KG1 (cell line): ENCODE measurements at regions not wholly inside any gene's neighbourhood (a gene's known extent, or its start where the extent isn't known, plus 50 kb on each side); places are given as distances from the start of the nearest gene placed in this dataset.
A peak's percentile ranks its signal among the peaks of the same experiment; 100 is the strongest.

Source experiments
- DNase-seq: peaks from one replicate; lab custom pipeline; 2025; lab: John Stamatoyannopoulos, UW

DNA sequence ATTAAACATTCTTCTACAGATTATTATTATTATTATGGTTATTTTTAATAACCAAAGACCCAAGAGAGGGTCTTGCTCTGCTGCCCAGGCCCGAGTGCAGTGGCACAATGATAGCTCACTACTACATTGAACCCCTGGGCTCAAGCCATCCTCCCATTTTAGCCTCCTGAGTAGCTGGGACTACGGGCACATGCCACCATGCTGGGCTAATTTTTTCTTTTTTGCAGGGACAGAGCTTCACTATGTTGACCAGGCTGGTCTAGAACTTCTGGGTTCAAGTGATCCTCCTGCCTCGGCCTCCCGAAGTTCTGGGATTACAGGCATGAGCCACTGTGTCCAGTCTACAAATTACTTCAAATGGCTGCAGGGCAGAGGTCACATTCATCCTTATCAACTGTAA lies 179.8 kb downstream of the KCNRG start:
- DNase-seq, result no peak

- no peak for DNase-seq
Observed at GRCh38 chr13:50196118-50196517, 180.9 kb downstream of the KCNRG start.

DNA sequence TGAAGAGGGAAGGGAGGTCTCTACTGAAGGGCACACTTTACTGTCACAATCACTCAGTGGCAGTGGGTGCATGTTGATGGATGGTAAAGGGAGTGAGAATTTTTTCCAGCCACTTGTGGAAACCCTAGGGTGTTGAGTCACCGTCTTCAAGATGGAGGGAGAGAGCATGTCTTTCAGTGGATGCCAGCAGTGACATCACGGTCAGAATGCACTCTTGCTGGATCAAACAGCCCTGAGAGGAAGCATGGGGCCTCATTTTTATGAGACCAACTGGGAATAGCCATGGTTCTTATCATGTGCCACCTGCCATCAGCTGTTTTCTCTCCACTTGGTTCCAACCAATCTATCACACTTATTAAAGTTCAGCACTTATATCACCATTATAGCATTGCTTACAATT lies 182.5 kb downstream of the KCNRG start:
- no peak for DNase-seq

DNA sequence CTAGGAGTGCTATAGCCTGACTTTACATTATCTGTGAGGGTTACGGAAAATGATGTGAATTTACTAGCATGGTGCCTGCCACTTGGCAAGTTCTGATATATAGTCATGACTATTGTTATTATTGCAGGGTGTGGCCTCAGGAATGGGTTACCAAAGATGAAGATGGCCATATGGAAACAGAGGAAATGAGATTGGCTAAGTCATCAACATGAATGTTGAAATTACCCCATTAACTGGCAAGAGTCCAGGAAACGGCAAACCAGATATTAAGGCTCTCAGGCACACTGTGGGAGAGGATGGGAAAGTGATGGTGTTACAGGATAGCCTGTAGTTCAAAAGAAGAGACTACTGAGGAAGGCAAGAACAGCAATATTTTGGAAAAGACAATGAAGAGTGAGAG lies 183.3 kb downstream of the KCNRG start:
- DNase-seq, result no peak

DNA sequence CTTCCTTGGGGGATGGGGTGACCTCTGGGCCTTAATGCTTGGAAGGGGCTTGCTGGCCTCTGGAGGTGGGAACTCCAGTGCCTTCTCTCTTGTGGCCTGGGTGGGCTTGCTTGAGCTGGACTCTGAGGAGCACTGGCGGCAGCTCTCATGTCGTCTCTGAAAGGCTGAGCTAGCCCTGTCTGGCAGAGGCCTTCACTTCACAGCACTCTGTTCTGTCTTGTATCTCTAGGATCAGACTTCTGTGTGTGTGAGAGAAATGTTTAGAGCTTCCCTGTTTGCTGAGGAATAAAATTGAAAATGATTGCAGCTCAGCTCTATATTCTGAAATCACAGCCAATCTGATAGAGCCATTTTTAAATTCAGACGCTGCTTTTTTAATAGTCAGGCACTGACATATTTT lies 185.3 kb downstream of the KCNRG start:
- no peak for DNase-seq

- DNase-seq, result no peak
Observed at GRCh38 chr13:50200988-50201387, 185.7 kb downstream of the KCNRG start.

- no peak for DNase-seq
Observed at GRCh38 chr13:50202485-50202884, 187.2 kb downstream of the KCNRG start.

DNA sequence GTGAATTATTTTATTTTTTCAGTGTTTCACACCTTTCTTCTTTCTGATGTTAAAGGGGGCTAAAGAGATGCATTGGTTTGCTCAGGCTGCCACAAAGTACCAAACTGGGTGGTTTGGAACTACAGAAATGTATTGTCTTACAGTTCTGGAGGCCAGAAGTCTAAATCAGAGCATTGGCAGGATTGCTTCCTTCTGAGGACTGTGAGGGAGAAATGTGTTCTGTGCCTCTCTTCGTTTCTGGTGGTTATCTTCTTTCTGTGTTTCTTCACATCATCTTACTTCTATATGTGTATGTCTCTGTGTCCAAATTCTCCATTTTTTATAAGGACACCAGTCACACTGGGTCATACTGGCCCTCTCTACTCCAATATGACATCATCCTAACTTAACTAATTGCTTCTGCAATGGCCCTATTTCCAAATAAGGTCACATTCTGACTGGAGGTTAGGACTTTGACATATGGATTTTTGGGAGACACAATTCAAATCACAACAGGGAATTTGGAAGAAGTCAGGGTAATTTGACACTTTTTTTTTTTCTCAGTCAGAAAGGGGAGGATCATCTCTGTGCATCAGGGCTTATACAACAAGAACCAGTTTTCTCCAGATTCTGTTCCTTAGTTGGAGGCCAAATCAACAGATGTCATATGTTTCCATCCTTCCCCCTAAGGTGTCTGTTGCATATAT lies 188.2 kb downstream of the KCNRG start:
- no peak for DNase-seq

GRCh38 chr13:50205581-50205980 lies 190.3 kb downstream of the KCNRG start:
- no peak for DNase-seq

DNA sequence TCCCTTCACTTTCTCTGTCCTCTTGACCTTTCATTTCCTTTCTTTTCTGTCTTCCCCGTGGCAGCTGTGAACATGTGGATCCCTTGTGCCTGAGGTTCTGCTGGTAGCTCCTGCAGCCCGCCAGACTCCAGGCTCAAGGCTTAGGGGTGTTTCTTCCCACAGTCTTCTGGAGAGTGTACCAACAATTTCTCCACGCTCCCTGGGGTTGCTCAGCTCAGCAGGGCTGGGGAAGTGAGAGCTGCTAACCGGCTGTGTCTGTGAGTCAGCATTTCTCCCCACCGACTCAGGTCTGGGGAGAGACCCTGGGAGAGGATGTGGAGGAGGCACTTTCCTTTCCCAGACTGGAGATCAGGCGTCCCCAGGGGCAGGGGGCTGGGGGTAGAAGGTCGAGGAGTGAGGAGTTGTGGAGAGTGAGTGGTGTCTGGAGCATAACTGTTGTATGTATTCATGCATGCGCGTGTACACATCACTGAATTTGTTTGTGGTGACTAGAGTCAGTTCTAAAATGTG lies 193.6 kb downstream of the KCNRG start:
- DNase-seq, result peak; percentile 45

GRCh38 chr13:50209631-50210030 lies 194.4 kb downstream of the KCNRG start:
- no peak for DNase-seq

DNA sequence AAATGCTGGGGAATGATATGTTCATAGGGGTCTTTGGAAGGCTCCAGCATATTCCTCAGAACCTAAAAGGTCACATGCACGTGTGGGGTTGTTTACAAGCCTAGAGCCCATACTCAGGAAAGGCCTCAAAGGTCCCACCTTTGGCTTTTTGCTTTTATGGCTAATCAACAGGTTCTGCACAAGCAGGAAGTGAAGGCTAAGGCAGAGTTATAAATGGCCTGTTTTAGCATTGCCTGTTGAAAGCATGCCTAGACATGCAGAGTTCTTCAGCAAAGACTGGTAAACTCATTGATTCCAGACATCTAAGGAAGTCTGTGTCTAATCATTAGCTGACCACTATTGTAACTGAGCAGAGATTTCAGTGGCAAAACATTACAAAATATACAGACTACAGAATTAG lies 198.3 kb downstream of the KCNRG start:
- no peak for DNase-seq

DNA sequence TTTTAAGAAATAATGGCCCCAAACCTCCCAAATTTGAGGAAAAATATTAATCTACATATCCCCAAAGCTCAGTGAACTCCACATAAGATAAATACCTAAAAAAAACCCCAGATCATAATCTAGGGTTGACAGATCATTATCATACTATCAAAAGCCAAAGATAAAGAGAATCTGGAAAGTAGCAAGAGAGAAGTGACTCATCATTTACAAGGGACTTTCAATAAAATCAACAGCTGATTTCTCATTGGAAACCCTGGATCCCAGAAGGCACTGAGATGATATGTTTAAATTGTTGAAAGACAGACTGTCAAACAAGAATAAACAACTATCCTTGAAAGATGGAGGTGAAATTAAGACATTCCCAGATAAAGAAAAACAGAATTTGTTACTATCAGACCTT lies 199.3 kb downstream of the KCNRG start:
- DNase-seq, result no peak

DNA sequence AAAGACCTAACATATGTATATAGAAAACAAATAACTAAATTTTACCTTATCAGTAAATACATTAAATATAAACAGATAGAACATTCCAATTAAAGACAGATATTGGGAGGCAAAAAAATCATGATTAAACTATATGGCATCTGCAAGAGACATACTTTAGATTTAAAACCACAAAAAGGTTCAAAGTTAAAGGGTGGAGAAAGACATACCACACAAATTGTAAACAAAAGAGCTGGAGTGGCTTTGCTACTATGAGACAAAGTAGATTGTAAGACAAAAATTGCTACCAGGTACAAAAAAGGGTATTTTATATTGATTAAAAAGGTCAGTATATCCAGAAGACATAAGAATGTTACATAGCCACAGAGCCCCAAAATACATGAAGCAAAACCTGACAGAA lies 200.2 kb downstream of the KCNRG start:
- DNase-seq, result no peak

GRCh38 chr13:50219743-50220142 lies 204.5 kb downstream of the KCNRG start:
- DNase-seq, result no peak

- no peak for DNase-seq
Observed at GRCh38 chr13:50220938-50221337, 205.7 kb downstream of the KCNRG start.

- DNase-seq, result no peak
Observed at GRCh38 chr13:50222569-50223332, 207.5 kb downstream of the KCNRG start.

DNA sequence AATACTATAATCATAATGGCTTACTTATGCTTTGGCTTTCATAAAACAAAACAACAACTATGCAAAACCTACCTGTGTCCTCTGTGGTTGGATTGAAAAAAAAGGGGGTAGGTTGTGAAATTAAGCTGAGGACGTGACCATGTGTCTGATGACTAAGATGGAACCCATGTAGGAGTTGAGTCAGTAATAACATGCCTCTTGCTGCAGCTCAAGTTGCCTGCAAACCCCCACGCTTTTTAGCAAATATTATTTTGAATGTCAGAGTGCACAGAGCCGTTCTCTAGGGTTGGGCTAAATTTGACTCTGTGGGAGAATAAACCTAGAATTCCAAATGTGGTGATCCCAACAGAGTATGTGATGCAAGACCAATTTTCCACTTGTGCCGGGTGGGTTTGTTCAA lies 209.3 kb downstream of the KCNRG start:
- DNase-seq, result no peak

DNA sequence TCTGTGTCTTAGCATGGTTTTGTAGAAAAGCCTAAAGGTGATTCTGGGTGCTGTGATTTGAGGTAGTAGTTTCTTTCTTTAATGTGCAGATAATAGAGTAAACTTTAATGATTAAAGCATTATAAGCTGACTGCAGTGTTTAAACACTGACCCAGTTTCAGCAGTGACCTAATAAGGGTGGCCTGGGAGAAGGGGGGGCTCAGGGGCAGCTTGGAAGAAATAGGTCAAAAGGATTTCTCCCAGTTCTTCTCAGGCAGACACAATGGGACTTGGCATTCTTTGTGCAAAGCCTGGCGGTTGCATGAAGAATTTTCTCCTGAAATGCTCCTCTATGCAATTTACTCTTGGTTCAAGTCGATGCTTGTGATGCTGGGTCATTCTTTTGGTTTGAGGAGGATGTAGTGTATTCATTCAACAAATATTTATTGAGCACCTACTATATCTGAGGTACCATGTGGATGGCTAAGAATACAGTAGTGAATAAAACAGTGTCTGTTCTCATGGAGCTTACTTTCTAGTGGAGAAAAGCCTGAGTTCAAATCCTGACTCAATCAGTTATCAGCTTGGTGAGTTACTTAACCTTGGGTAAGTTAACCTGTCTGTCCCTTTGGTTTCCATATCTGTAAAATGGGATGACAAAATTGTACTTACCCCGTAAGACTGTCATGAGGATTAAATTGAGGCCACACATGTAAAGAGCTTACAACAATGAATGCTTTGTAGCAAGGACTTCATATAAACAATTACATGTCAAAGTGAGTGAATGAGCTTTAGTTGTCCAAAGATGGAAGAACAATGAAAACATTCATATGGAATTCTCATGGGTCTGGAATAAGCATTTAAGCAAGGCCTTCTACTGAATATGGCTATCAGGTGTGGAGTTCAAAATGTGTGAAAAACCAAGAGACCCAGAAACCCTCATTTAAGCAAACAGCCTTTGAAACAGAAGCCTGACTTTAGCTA lies 210.2 kb downstream of the KCNRG start:
- no peak for DNase-seq

- DNase-seq, result no peak
Observed at GRCh38 chr13:50226515-50227155, 211.4 kb downstream of the KCNRG start.

DNA sequence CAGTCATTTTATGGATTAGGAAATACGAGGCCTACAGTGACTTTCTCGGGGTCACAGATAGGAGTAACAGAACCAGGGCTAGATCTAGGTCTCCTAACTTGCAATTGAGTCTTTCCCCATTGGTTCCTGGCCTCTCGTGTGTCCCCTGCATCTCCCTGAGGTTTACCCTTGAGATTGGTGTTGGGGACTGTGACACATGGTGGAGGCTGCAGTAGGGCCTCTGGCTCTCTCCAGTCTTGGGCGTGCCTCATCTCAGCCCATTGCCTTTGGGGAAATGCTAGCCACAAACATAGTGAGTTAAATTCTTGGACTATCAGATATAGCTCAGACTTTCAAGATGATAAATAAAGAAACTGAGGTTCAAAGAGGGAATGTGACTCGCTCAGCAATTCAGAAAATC lies 212.1 kb downstream of the KCNRG start:
- DNase-seq, result no peak

- DNase-seq, result no peak
Observed at GRCh38 chr13:50228527-50228926, 213.3 kb downstream of the KCNRG start.
